Astrocyte (in vitro differentiated cells and primary cell): ENCODE measurements at regions not wholly inside any gene's neighbourhood (a gene's known extent, or its start where the extent isn't known, plus 50 kb on each side); places are given as distances from the start of the nearest gene placed in this dataset.

Experiments
- DNase-seq: peaks from one replicate; pipeline ENCODE4 v3.0.0-alpha.2; 2010; ENCODE audit warnings: low read depth
- FAIRE-seq: peaks from 2 replicates; lab custom pipeline; 2011; peaks lifted over from hg19 to GRCh38; lab: Jason Lieb, UNC
- H2AFZ ChIP-seq: 2 replicates; pipeline ENCODE4 v1.6.0; 2012; ENCODE audit warnings: low read depth, low read length, inconsistent platforms
- H3K27ac ChIP-seq: 2 replicates; pipeline ENCODE4 v1.5.1; 2011; ENCODE audit warnings: low read depth, low read length, inconsistent platforms
- H3K27me3 ChIP-seq: 2 replicates; pipeline ENCODE4 v1.6.0; 2011; ENCODE audit warnings: low read length, inconsistent platforms; ENCODE audit not compliant: insufficient read depth
- H3K36me3 ChIP-seq: 2 replicates; pipeline ENCODE4 v1.5.1; 2011; ENCODE audit warnings: low read length, inconsistent platforms; ENCODE audit not compliant: insufficient read depth
- H3K4me1 ChIP-seq: 2 replicates; pipeline ENCODE4 v1.5.1; 2011; ENCODE audit warnings: low read length, inconsistent platforms; ENCODE audit not compliant: insufficient read depth
- H3K4me2 ChIP-seq: 2 replicates; pipeline ENCODE4 v1.6.0; 2012; ENCODE audit warnings: low read length, inconsistent platforms
- H3K4me3 ChIP-seq: 2 replicates; pipeline ENCODE4 v1.5.1; 2011; ENCODE audit warnings: low read depth, mild to moderate bottlenecking, low read length, inconsistent platforms; ENCODE audit not compliant: insufficient read depth
- H3K79me2 ChIP-seq: 2 replicates; pipeline ENCODE4 v1.6.0; 2012; ENCODE audit warnings: mild to moderate bottlenecking, low read length, inconsistent platforms; ENCODE audit not compliant: insufficient read depth
- H3K9ac ChIP-seq: 2 replicates; pipeline ENCODE4 v1.6.0; 2012; ENCODE audit warnings: mild to moderate bottlenecking, low read length, inconsistent platforms
- H3K9me3 ChIP-seq: 2 replicates; pipeline ENCODE4 v1.5.1; 2012; ENCODE audit warnings: low read depth, mild to moderate bottlenecking, low read length, inconsistent platforms; ENCODE audit not compliant: insufficient read depth
- H4K20me1 ChIP-seq: 2 replicates; pipeline ENCODE4 v1.6.0; 2012; ENCODE audit warnings: low read length, inconsistent platforms; ENCODE audit not compliant: insufficient read depth
- H3K27ac Mint-ChIP-seq: one replicate; pipeline ENCODE4 v1.8.0; 2021; ENCODE audit warnings: mild to moderate bottlenecking, mixed read lengths; ENCODE audit not compliant: unreplicated experiment
- H3K27me3 Mint-ChIP-seq: one replicate; pipeline ENCODE4 v1.8.0; 2021; ENCODE audit warnings: low read depth, mixed read lengths; ENCODE audit not compliant: unreplicated experiment
- H3K36me3 Mint-ChIP-seq: one replicate; pipeline ENCODE4 v1.8.0; 2021; ENCODE audit warnings: low read depth, mixed read lengths; ENCODE audit not compliant: unreplicated experiment
- H3K4me1 Mint-ChIP-seq: one replicate; pipeline ENCODE4 v1.8.0; 2021; ENCODE audit warnings: low read depth, mixed read lengths; ENCODE audit not compliant: unreplicated experiment
- H3K4me3 Mint-ChIP-seq: one replicate; pipeline ENCODE4 v1.8.0; 2021; ENCODE audit warnings: mild to moderate bottlenecking, moderate library complexity, mixed read lengths; ENCODE audit not compliant: unreplicated experiment
- H3K9me3 Mint-ChIP-seq: one replicate; pipeline ENCODE4 v1.8.0; 2021; ENCODE audit warnings: mild to moderate bottlenecking, mixed read lengths; ENCODE audit not compliant: unreplicated experiment
- CTCF ChIP-seq: IDR thresholded peaks from 2 replicates; pipeline ENCODE4 v1.5.1; 2011; ENCODE audit warnings: low read depth, mild to moderate bottlenecking, inconsistent platforms, low read length, moderate library complexity; ENCODE audit not compliant: insufficient read depth
- EZH2 ChIP-seq: IDR thresholded peaks from 2 replicates; pipeline ENCODE4 v1.6.1; 2012; ENCODE audit warnings: mild to moderate bottlenecking, low read length, inconsistent platforms; ENCODE audit not compliant: insufficient read depth

GRCh38 chr4:116811730-116812129 lies 273.6 kb downstream of the TRAM1L1 start:
- TF ChIP-seq EZH2 (no peak), CTCF (no peak)
- no peak overlapping the region for H3K4me2 ChIP-seq
- H3K9me3 Mint-ChIP-seq = no peaks in the 10 kb centered on the region

GRCh38 chr4:116796022-116796421 lies 289.4 kb downstream of the TRAM1L1 start:
- Histone ChIP-seq H3K9ac (no peak overlapping the region), H3K9me3 (no peaks in the 10 kb centered on the region), H3K4me3 (no peak overlapping the region), H3K4me1 (no peaks in the 10 kb centered on the region), H2AFZ (no peak overlapping the region), H4K20me1 (no peaks in the 10 kb centered on the region), H3K79me2 (no peaks in the 10 kb centered on the region), H3K36me3 (no peaks in the 10 kb centered on the region), H3K27ac (no peak overlapping the region), H3K27me3 (no peaks in the 10 kb centered on the region), H3K4me2 (no peak overlapping the region)
- Mint-ChIP-seq H3K27ac (no peak overlapping the region), H3K4me1 (no peaks in the 10 kb centered on the region), H3K36me3 (no peaks in the 10 kb centered on the region), H3K4me3 (no peak overlapping the region), H3K9me3 (no peaks in the 10 kb centered on the region), H3K27me3 (no peaks in the 10 kb centered on the region)
- TF ChIP-seq EZH2 = no peak
- FAIRE-seq (no peak), DNase-seq (no peak)

More at GRCh38 chr4:116811730-116812129, 273.6 kb downstream of the TRAM1L1 start:
- H3K27me3 Mint-ChIP-seq = no peaks in the 10 kb centered on the region
- H3K4me3 Mint-ChIP-seq = no peak overlapping the region
- Histone ChIP-seq H4K20me1 (no peaks in the 10 kb centered on the region), H3K79me2 (no peaks in the 10 kb centered on the region), H3K4me3 (no peak overlapping the region), H2AFZ (no peak overlapping the region), H3K27me3 (no peaks in the 10 kb centered on the region), H3K9ac (no peak overlapping the region), H3K9me3 (no peaks in the 10 kb centered on the region), H3K27ac (no peak overlapping the region), H3K36me3 (no peaks in the 10 kb centered on the region), H3K4me1 (no peaks in the 10 kb centered on the region)
- no peaks in the 10 kb centered on the region for H3K4me1 Mint-ChIP-seq
- FAIRE-seq = no peak
- no peaks in the 10 kb centered on the region for H3K36me3 Mint-ChIP-seq
- no peak for DNase-seq
- H3K27ac Mint-ChIP-seq = no peak overlapping the region

GRCh38 chr4:116788723-116789122 lies 296.7 kb downstream of the TRAM1L1 start:
- Histone ChIP-seq H3K4me3 (no peak overlapping the region), H3K27me3 (no peaks in the 10 kb centered on the region), H2AFZ (no peak overlapping the region), H3K9me3 (no peaks in the 10 kb centered on the region), H3K4me2 (no peak overlapping the region), H3K79me2 (no peaks in the 10 kb centered on the region), H3K9ac (no peak overlapping the region), H3K4me1 (no peaks in the 10 kb centered on the region), H3K36me3 (no peaks in the 10 kb centered on the region), H4K20me1 (no peaks in the 10 kb centered on the region), H3K27ac (no peak overlapping the region)
- H3K36me3 Mint-ChIP-seq = no peaks in the 10 kb centered on the region
- H3K4me1 Mint-ChIP-seq = no peaks in the 10 kb centered on the region
- FAIRE-seq (no peak), DNase-seq (no peak)
- no peak overlapping the region for H3K4me3 Mint-ChIP-seq
- no peaks in the 10 kb centered on the region for H3K9me3 Mint-ChIP-seq
- no peak overlapping the region for H3K27ac Mint-ChIP-seq
- H3K27me3 Mint-ChIP-seq = no peaks in the 10 kb centered on the region
- TF ChIP-seq EZH2 = no peak
- no peak for TF ChIP-seq CTCF
